ENCODE measurements at regions not wholly inside any gene's neighbourhood (a gene's known extent, or its start where the extent isn't known, plus 50 kb on each side); places are given as distances from the start of the nearest gene placed in this dataset.

DNA sequence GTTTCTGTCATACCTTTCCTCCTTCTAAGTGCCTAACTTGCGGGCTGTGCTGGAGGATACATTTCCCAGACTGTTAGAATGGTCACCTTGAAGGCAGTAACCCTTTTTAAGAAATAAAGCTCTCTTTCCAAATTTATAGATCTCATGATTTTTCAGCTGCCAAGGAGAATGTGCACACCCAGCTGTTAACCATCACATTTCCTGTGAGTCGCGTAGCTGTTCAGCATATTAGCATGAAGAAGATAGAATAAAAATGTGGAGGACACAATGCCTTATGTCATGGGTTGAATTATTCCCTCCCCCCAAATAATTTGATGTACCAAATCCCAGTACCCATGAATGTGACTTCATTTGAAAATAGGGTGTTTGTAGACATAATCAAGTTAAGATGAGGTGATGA, 729.4 kb downstream of the MTRR start:
- WGBS = 87% methylated on average over 3 of the region's 3 CpGs
- no peaks in the 10 kb centered on the region for H3K27me3 ChIP-seq
- no peaks in the 10 kb centered on the region for H3K4me1 ChIP-seq
- DNase-seq (ENCODE audit: low spot score in 2 of 2) = no peak
- no peak overlapping the region for H3K27ac ChIP-seq
- H3K4me3 ChIP-seq = no peak overlapping the region
- TF ChIP-seq, protein P1, sequence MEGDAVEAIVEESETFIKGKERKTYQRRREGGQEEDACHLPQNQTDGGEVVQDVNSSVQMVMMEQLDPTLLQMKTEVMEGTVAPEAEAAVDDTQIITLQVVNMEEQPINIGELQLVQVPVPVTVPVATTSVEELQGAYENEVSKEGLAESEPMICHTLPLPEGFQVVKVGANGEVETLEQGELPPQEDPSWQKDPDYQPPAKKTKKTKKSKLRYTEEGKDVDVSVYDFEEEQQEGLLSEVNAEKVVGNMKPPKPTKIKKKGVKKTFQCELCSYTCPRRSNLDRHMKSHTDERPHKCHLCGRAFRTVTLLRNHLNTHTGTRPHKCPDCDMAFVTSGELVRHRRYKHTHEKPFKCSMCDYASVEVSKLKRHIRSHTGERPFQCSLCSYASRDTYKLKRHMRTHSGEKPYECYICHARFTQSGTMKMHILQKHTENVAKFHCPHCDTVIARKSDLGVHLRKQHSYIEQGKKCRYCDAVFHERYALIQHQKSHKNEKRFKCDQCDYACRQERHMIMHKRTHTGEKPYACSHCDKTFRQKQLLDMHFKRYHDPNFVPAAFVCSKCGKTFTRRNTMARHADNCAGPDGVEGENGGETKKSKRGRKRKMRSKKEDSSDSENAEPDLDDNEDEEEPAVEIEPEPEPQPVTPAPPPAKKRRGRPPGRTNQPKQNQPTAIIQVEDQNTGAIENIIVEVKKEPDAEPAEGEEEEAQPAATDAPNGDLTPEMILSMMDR (IDR thresholded peaks at IDR 0.05) = no peak
- no peak for TF ChIP-seq EP300 (IDR thresholded peaks at IDR 0.05)
- TF ChIP-seq POLR2AphosphoS5 (IDR thresholded peaks at IDR 0.05) = no peak
- no peak for TF ChIP-seq POLR2A (IDR thresholded peaks at IDR 0.05)
- no peaks in the 10 kb centered on the region for H3K36me3 ChIP-seq
- no peaks in the 10 kb centered on the region for H3K9me3 ChIP-seq

- 34% methylated on average over 2 of the region's 2 CpGs for WGBS
- Histone ChIP-seq H3K4me1 (no peaks in the 10 kb centered on the region), H3K4me3 (no peak overlapping the region), H3K36me3 (no peaks in the 10 kb centered on the region), H3K9me3 (no peaks in the 10 kb centered on the region), H3K27ac (no peak overlapping the region), H3K27me3 (no peaks in the 10 kb centered on the region)
- no peak for TF ChIP-seq POLR2AphosphoS5 (IDR thresholded peaks at IDR 0.05)
- TF ChIP-seq POLR2A (IDR thresholded peaks at IDR 0.05) = no peak
- TF ChIP-seq, protein P1 (IDR thresholded peaks at IDR 0.05) = no peak
- TF ChIP-seq EP300 (IDR thresholded peaks at IDR 0.05) = no peak
- no peak for DNase-seq (ENCODE audit: low spot score in 2 of 2)
Measured at GRCh38 chr5:8598996-8599395, 730.0 kb downstream of the MTRR start.

GRCh38 chr5:8600843-8601242, 731.9 kb downstream of the MTRR start:
- Histone ChIP-seq H3K4me1 (no peaks in the 10 kb centered on the region), H3K9me3 (no peaks in the 10 kb centered on the region), H3K27me3 (no peaks in the 10 kb centered on the region), H3K27ac (no peak overlapping the region), H3K4me3 (no peak overlapping the region), H3K36me3 (no peaks in the 10 kb centered on the region)
- no peak for TF ChIP-seq POLR2AphosphoS5 (IDR thresholded peaks at IDR 0.05)
- TF ChIP-seq, protein P1 (IDR thresholded peaks at IDR 0.05) = no peak
- no peak for TF ChIP-seq EP300 (IDR thresholded peaks at IDR 0.05)
- TF ChIP-seq POLR2A (IDR thresholded peaks at IDR 0.05) = no peak
- DNase-seq (ENCODE audit: low spot score in 2 of 2) = no peak

- no peak for DNase-seq (ENCODE audit: low spot score in 2 of 2)
- Histone ChIP-seq H3K4me3 (no peak overlapping the region), H3K4me1 (no peaks in the 10 kb centered on the region), H3K36me3 (no peaks in the 10 kb centered on the region), H3K9me3 (no peaks in the 10 kb centered on the region), H3K27me3 (no peaks in the 10 kb centered on the region), H3K27ac (no peak overlapping the region)
- TF ChIP-seq, protein P1 (IDR thresholded peaks at IDR 0.05) = no peak
- TF ChIP-seq POLR2AphosphoS5 (IDR thresholded peaks at IDR 0.05) = no peak
- no peak for TF ChIP-seq POLR2A (IDR thresholded peaks at IDR 0.05)
- TF ChIP-seq EP300 (IDR thresholded peaks at IDR 0.05) = no peak
- WGBS = 75% methylated on average over 8 of the region's 8 CpGs
Measured at GRCh38 chr5:8601831-8602354, 732.9 kb downstream of the MTRR start.

- Histone ChIP-seq H3K4me1 (no peaks in the 10 kb centered on the region), H3K4me3 (no peak overlapping the region), H3K36me3 (no peaks in the 10 kb centered on the region), H3K9me3 (no peaks in the 10 kb centered on the region), H3K27ac (no peak overlapping the region), H3K27me3 (no peaks in the 10 kb centered on the region)
- no peak for DNase-seq (ENCODE audit: low spot score in 2 of 2)
- TF ChIP-seq POLR2A (IDR thresholded peaks at IDR 0.05) (no peak), EP300 (IDR thresholded peaks at IDR 0.05) (no peak), POLR2AphosphoS5 (IDR thresholded peaks at IDR 0.05) (no peak)
- TF ChIP-seq, protein P1 (IDR thresholded peaks at IDR 0.05) = no peak
Measured at GRCh38 chr5:8606231-8606630, 737.3 kb downstream of the MTRR start.
